PC-9 (cell line): ENCODE measurements at regions not wholly inside any gene's neighbourhood (a gene's known extent, or its start where the extent isn't known, plus 50 kb on each side); places are given as distances from the start of the nearest gene placed in this dataset.

Experiments used
- EZH2 ChIP-seq: fragments of 200-600 bp; sonication (generic); IDR thresholded peaks from 2 replicates; pipeline ENCODE4 v1.8.0; 2017; ENCODE audit warnings: antibody characterized with exemption, low read depth
- TF ChIP-seq, protein P1 (sequence below): fragments of 200-600 bp; sonication (generic); conservative IDR thresholded peaks from 2 replicates; pipeline ENCODE4 v1.6.1; 2017; ENCODE audit warnings: mixed run types, antibody characterized with exemption, mild to moderate bottlenecking, moderate library complexity

DNA sequence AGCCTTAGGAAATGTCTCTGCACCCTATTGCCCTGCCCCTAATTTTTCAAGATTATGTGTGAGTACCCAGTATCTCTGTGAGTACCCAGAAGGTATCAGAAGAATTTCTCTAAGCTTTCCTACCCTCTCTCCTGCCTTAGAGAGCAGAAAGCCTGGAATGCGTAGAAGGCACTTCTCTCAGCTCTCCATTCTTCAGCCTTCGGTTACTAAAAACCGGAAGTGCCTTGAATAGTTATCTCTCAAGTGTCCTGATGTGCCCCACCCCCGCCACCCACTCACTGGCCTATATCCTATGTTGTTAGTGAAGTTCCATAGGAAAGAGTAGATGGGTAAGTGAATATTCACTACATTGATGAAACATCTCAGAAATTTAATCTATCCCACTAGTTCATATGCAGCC is 210.7 kb upstream of the CDH10 start:
- TF ChIP-seq, protein P1, sequence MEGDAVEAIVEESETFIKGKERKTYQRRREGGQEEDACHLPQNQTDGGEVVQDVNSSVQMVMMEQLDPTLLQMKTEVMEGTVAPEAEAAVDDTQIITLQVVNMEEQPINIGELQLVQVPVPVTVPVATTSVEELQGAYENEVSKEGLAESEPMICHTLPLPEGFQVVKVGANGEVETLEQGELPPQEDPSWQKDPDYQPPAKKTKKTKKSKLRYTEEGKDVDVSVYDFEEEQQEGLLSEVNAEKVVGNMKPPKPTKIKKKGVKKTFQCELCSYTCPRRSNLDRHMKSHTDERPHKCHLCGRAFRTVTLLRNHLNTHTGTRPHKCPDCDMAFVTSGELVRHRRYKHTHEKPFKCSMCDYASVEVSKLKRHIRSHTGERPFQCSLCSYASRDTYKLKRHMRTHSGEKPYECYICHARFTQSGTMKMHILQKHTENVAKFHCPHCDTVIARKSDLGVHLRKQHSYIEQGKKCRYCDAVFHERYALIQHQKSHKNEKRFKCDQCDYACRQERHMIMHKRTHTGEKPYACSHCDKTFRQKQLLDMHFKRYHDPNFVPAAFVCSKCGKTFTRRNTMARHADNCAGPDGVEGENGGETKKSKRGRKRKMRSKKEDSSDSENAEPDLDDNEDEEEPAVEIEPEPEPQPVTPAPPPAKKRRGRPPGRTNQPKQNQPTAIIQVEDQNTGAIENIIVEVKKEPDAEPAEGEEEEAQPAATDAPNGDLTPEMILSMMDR = no peak
- no peak for TF ChIP-seq EZH2
